ENCODE measurements at regions not wholly inside any gene's neighbourhood (a gene's known extent, or its start where the extent isn't known, plus 50 kb on each side); places are given as distances from the start of the nearest gene placed in this dataset.

GRCh38 chr1:55309786-55310504 is 94.8 kb upstream of the USP24 start:
- no peak for TF ChIP-seq CTCF (IDR thresholded peaks at IDR 0.05; ENCODE audit: insufficient read depth, low read length, missing control alignments)
- DNase-seq (ENCODE audit: low read depth, low spot score), result no peak
- ChIA-PET POLR2A (no interaction called here), CTCF (interaction anchor here (1.3 to 1.7 kb wide), 2 partner anchors 27 to 65 kb away, joined by 5 to 7 read pairs; no protein-coding TSS in a partner anchor)
- H3K4me3 ChIP-seq (ENCODE audit: low read depth, low read length), result no peak overlapping the region

- H3K4me3 ChIP-seq (ENCODE audit: low read depth, low read length), result no peak overlapping the region
- ChIA-PET CTCF (interaction anchor here (1.3 to 1.5 kb wide), 2 partner anchors 9 to 66 kb away, joined by 4 to 7 read pairs; no protein-coding TSS in a partner anchor), POLR2A (no interaction called here)
- DNase-seq (ENCODE audit: low read depth, low spot score), result no peak
- TF ChIP-seq CTCF (IDR thresholded peaks at IDR 0.05; ENCODE audit: insufficient read depth, low read length, missing control alignments), result no peak
These were observed 93.9 kb upstream of the USP24 start for GRCh38 chr1:55309053-55309452.

- no peak for TF ChIP-seq CTCF (IDR thresholded peaks at IDR 0.05; ENCODE audit: insufficient read depth, low read length, missing control alignments)
- no peak for DNase-seq (ENCODE audit: low read depth, low spot score)
- H3K4me3 ChIP-seq (ENCODE audit: low read depth, low read length), result no peak overlapping the region
- ChIA-PET POLR2A (no interaction called here), CTCF (interaction anchor here (1.0 to 2.0 kb wide), 6 partner anchors 12 to 1279 kb away, joined by 3 to 9 read pairs (median 4); no protein-coding TSS in a partner anchor)
These were observed 90.6 kb upstream of the USP24 start for GRCh38 chr1:55305735-55306134.

GRCh38 chr1:55304229-55304740 is 89.1 kb upstream of the USP24 start:
- POLR2A ChIA-PET, result no interaction called here
- no peak overlapping the region for H3K4me3 ChIP-seq (ENCODE audit: low read depth, low read length)
- no peak for TF ChIP-seq CTCF (IDR thresholded peaks at IDR 0.05; ENCODE audit: insufficient read depth, low read length, missing control alignments)
- CTCF ChIA-PET, result interaction anchor here (0.8 to 2.0 kb wide), 7 partner anchors 20 to 1281 kb away, joined by 3 to 9 read pairs (median 4); no protein-coding TSS in a partner anchor
- no peak for DNase-seq (ENCODE audit: low read depth, low spot score)

GRCh38 chr1:55302972-55303371 is 87.8 kb upstream of the USP24 start:
- POLR2A ChIA-PET, result no interaction called here
- TF ChIP-seq CTCF (IDR thresholded peaks at IDR 0.05; ENCODE audit: insufficient read depth, low read length, missing control alignments), result no peak
- CTCF ChIA-PET, result interaction anchor here (0.6 to 1.3 kb wide), 6 partner anchors 9 to 1406 kb away, joined by 3 to 5 read pairs (median 4); no protein-coding TSS in a partner anchor

GRCh38 chr1:55301912-55302311 is 86.7 kb upstream of the USP24 start:
- POLR2A ChIA-PET, result interaction anchor here (0.9 kb wide), 1 partner anchor 15 kb away, joined by 3 read pairs; no protein-coding TSS in a partner anchor
- CTCF ChIA-PET, result interaction anchor here (1.0 to 3.0 kb wide), 5 partner anchors 25 to 1407 kb away, joined by 3 to 13 read pairs (median 4); no protein-coding TSS in a partner anchor
- H3K4me3 ChIP-seq (ENCODE audit: low read depth, low read length), result no peak overlapping the region
- no peak for TF ChIP-seq CTCF (IDR thresholded peaks at IDR 0.05; ENCODE audit: insufficient read depth, low read length, missing control alignments)
- DNase-seq (ENCODE audit: low read depth, low spot score), result no peak

More at GRCh38 chr1:55302972-55303371, 87.8 kb upstream of the USP24 start:
- H3K4me3 ChIP-seq (ENCODE audit: low read depth, low read length), result no peak overlapping the region
- no peak for DNase-seq (ENCODE audit: low read depth, low spot score)

All from AG04449 (cell line).